ENCODE measurements at regions not wholly inside any gene's neighbourhood (a gene's known extent, or its start where the extent isn't known, plus 50 kb on each side); places are given as distances from the start of the nearest gene placed in this dataset.

DNA sequence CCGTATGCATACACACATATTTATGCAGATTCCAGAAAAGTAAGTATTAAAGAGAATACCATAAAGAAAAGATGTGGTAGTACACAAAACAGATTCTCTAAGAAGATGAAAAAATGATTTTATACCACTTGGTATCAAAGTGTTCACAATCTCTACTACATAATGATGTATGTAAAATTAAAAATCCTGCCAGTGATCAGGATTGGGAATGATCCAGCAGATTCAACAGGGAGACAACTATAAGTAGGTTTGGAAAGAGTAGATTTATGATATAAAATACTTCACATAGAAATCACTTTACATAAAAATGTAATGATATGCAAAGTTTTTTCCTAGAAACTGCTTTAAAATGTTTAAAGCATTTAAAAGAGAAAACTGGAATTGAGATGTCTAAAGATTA lies 447.0 kb downstream of the CNTNAP4 start:
- no peaks in the 10 kb centered on the region for H3K79me2 ChIP-seq (ENCODE audit: insufficient read depth)
- WGBS, 2 experiments (ENCODE audit: low coverage in 1 of 2, low lambda C conversion rate in 2 of 2, missing lambda C conversion rate in 2 of 2), result 0 to 19% methylated on average over 1 of the region's 1 CpG
- H3F3A ChIP-seq (ENCODE audit: insufficient read depth), result no peaks in the 10 kb centered on the region
- no peak overlapping the region for H3K9ac ChIP-seq
- no peaks in the 10 kb centered on the region for H3K4me1 ChIP-seq (ENCODE audit: insufficient read depth)
- DNase-seq, result no peak
- no peak overlapping the region for H2AFZ ChIP-seq
- in situ Hi-C loops (cut with MboI), result no loop called here
- TF ChIP-seq EZH2phosphoT487 (IDR thresholded peaks at IDR 0.05; ENCODE audit: insufficient read depth, low read depth) (no peak), EZH2 (IDR thresholded peaks at IDR 0.05; ENCODE audit: insufficient read depth, poor library complexity, severe bottlenecking) (no peak)
- no peaks in the 10 kb centered on the region for H3K27me3 ChIP-seq (replicated peaks; ENCODE audit: insufficient read depth)
- no peak overlapping the region for H3K27ac ChIP-seq
- H3K9me3 ChIP-seq (ENCODE audit: low read depth), result no peaks in the 10 kb centered on the region
- H3K36me3 ChIP-seq (ENCODE audit: low read depth), result no peaks in the 10 kb centered on the region
- H3K4me2 ChIP-seq (ENCODE audit: unreplicated experiment), result no peak overlapping the region
- no peaks in the 10 kb centered on the region for H4K20me1 ChIP-seq (ENCODE audit: insufficient read depth)
- H3K4me3 ChIP-seq, result no peak overlapping the region
- no peaks in the 10 kb centered on the region for H3K9me2 ChIP-seq (ENCODE audit: insufficient read depth)

DNA sequence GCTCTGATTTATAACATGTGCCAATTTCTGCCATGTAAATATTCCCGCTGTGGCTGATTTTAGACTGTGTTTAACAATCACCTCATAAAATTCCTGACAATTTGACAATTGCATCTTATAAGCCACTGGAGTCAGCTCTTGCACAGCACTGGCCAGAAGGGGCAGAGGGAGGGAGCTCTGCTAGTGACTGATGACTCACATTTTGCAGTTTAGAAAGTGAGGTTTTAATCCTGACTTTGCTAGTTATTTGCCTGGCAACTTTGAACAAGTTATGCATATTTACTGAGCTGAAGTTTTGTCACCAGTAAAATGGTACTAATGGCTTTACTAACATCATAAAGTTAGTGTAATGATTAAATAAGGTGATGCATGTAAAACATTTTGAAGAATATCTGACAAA lies 452.3 kb downstream of the CNTNAP4 start:
- Histone ChIP-seq H3K4me3 (no peak overlapping the region), H3K9ac (no peak overlapping the region), H3F3A (ENCODE audit: insufficient read depth) (no peaks in the 10 kb centered on the region), H3K4me1 (ENCODE audit: insufficient read depth) (no peaks in the 10 kb centered on the region), H3K27me3 (replicated peaks; ENCODE audit: insufficient read depth) (no peaks in the 10 kb centered on the region), H3K4me2 (ENCODE audit: unreplicated experiment) (no peak overlapping the region), H3K79me2 (ENCODE audit: insufficient read depth) (no peaks in the 10 kb centered on the region), H4K20me1 (ENCODE audit: insufficient read depth) (no peaks in the 10 kb centered on the region), H3K27ac (no peak overlapping the region), H2AFZ (no peak overlapping the region), H3K9me2 (ENCODE audit: insufficient read depth) (no peaks in the 10 kb centered on the region), H3K9me3 (ENCODE audit: low read depth) (peaks cover 3% of the 10 kb centered on the region), H3K36me3 (ENCODE audit: low read depth) (no peaks in the 10 kb centered on the region)
- in situ Hi-C loops (cut with MboI), result no loop called here
- DNase-seq, result no peak
- no peak for TF ChIP-seq EZH2 (IDR thresholded peaks at IDR 0.05; ENCODE audit: insufficient read depth, poor library complexity, severe bottlenecking)
- no peak for TF ChIP-seq EZH2phosphoT487 (IDR thresholded peaks at IDR 0.05; ENCODE audit: insufficient read depth, low read depth)
- 31 to 46% methylated on average over 1 of the region's 1 CpG for WGBS, 2 experiments (ENCODE audit: low coverage in 1 of 2, low lambda C conversion rate in 2 of 2, missing lambda C conversion rate in 2 of 2)

DNA sequence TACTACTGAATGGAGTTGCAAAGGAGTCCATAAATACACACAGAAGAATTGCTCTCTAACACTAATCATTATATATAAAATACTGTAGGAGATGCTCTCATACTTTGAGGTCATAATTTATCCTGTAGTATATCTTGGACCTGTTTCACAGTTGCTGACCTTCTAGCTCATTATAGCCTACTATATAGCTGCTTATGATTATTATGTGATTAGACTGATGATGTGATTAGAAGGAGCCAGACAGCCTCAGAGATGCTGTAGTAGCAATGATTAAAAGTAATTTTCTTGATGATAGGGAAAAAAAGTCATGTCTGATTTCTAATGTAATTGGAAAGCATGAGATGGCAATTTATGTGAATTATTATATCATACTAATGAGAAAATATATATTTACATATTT lies 455.7 kb downstream of the CNTNAP4 start:
- H4K20me1 ChIP-seq (ENCODE audit: insufficient read depth), result no peaks in the 10 kb centered on the region
- no peak for TF ChIP-seq EZH2phosphoT487 (IDR thresholded peaks at IDR 0.05; ENCODE audit: insufficient read depth, low read depth)
- no peak for TF ChIP-seq EZH2 (IDR thresholded peaks at IDR 0.05; ENCODE audit: insufficient read depth, poor library complexity, severe bottlenecking)
- no peak overlapping the region for H3K4me3 ChIP-seq
- no peak overlapping the region for H3K9ac ChIP-seq
- in situ Hi-C loops (cut with MboI), result no loop called here
- peaks cover 3% of the 10 kb centered on the region for H3K9me3 ChIP-seq (ENCODE audit: low read depth)
- no peaks in the 10 kb centered on the region for H3K36me3 ChIP-seq (ENCODE audit: low read depth)
- no peak overlapping the region for H2AFZ ChIP-seq
- H3K27me3 ChIP-seq (replicated peaks; ENCODE audit: insufficient read depth), result no peaks in the 10 kb centered on the region
- no peak overlapping the region for H3K4me2 ChIP-seq (ENCODE audit: unreplicated experiment)
- H3F3A ChIP-seq (ENCODE audit: insufficient read depth), result no peaks in the 10 kb centered on the region
- H3K4me1 ChIP-seq (ENCODE audit: insufficient read depth), result no peaks in the 10 kb centered on the region
- DNase-seq, result no peak
- H3K27ac ChIP-seq, result no peak overlapping the region
- H3K79me2 ChIP-seq (ENCODE audit: insufficient read depth), result no peaks in the 10 kb centered on the region
- H3K9me2 ChIP-seq (ENCODE audit: insufficient read depth), result no peaks in the 10 kb centered on the region

DNA sequence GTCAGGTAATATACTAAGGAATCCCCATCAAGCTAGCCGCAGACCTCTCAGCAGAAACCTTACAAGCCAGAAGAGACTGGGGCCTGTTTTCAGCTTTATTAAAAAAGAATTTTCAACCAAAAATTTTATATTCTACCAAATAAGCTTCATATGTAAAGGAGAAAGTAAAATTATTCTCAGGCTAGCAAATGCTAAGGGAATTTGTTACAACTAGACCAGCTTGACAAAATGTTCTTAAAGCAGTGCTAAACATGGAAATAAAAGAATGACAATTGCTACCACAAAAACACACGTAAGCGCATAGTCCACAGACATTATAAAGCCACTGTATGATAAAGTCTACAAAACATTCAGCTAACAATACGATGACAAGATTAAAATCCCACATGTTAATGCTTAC lies 449.4 kb upstream of the MON1B start:
- no peaks in the 10 kb centered on the region for H3K79me2 ChIP-seq (ENCODE audit: insufficient read depth)
- H3K9ac ChIP-seq, result no peak overlapping the region
- H3K27ac ChIP-seq, result no peak overlapping the region
- TF ChIP-seq EZH2phosphoT487 (IDR thresholded peaks at IDR 0.05; ENCODE audit: insufficient read depth, low read depth) (no peak), EZH2 (IDR thresholded peaks at IDR 0.05; ENCODE audit: insufficient read depth, poor library complexity, severe bottlenecking) (no peak)
- H3K4me1 ChIP-seq (ENCODE audit: insufficient read depth), result no peaks in the 10 kb centered on the region
- in situ Hi-C loops (cut with MboI), result no loop called here
- H2AFZ ChIP-seq, result no peak overlapping the region
- H3K36me3 ChIP-seq (ENCODE audit: low read depth), result no peaks in the 10 kb centered on the region
- H3K9me2 ChIP-seq (ENCODE audit: insufficient read depth), result no peaks in the 10 kb centered on the region
- H4K20me1 ChIP-seq (ENCODE audit: insufficient read depth), result no peaks in the 10 kb centered on the region
- DNase-seq, result no peak
- no peaks in the 10 kb centered on the region for H3K9me3 ChIP-seq (ENCODE audit: low read depth)
- H3K4me2 ChIP-seq (ENCODE audit: unreplicated experiment), result no peak overlapping the region
- H3K27me3 ChIP-seq (replicated peaks; ENCODE audit: insufficient read depth), result no peaks in the 10 kb centered on the region
- WGBS, 2 experiments (ENCODE audit: low coverage in 1 of 2, low lambda C conversion rate in 2 of 2, missing lambda C conversion rate in 2 of 2), result 39 to 46% methylated on average over 4 of the region's 4 CpGs
- H3F3A ChIP-seq (ENCODE audit: insufficient read depth), result no peaks in the 10 kb centered on the region
- no peak overlapping the region for H3K4me3 ChIP-seq
